GM18498 (cell line): ENCODE measurements at regions not wholly inside any gene's neighbourhood (a gene's known extent, or its start where the extent isn't known, plus 50 kb on each side); places are given as distances from the start of the nearest gene placed in this dataset.
"Not testable (repeated sequence)": the region's sequence is repeated elsewhere in the genome, so short reads cannot be mapped to it uniquely, and the experiment has no call there.

Source experiments
- ATAC-seq: cut with Tn5 transposase; IDR thresholded peaks from one replicate; pipeline ENCODE4 v1.9.1; 2021; ENCODE audit warnings: mild to moderate bottlenecking, moderate library complexity; ENCODE audit not compliant: unreplicated experiment

GRCh38 chr4:53885668-53886067 lies 178.7 kb downstream of the CHIC2 start:
- no peak for ATAC-seq

GRCh38 chr4:53877096-53877495 lies 187.3 kb downstream of the CHIC2 start:
- ATAC-seq, result not testable (repeated sequence)

DNA sequence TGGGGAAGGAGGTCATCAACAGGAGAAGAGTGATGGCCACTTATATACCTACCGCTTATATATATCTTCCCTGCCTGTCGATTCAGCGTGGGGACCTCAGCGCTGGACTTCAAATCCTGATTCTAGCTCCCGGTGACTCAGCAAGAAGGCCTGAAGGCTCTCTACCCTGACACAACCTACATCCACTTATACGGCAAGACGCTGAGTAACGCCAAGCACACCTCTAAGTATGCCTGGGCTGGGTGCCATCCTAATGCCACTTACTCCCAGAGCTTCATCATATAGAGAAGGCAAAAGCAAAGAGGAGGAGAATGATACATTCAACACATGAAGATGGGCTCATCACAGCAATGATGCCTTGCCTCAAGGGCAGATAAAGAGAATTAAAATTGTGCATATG lies 198.3 kb downstream of the CHIC2 start:
- ATAC-seq, result no peak

DNA sequence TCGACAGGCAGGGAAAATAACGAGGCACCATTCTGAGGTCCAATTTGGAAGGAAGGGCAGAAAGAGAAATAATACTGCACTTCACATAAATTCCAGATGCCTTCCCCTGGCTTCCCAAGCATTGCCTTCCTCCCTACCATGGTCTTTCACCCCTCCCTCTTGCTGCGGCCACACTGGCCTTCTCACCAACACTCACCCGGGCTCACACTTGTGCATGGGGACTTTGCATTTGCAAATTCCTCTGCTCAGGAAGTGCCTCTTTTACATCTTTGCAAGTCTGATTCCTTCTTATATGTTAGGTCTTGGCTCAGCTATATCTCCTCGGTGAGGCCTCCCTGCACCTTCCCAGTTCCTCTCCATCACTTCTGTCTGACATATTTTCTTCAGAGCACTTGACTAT lies 199.4 kb downstream of the CHIC2 start:
- no peak for ATAC-seq

- ATAC-seq, result no peak
Measured at GRCh38 chr4:53863736-53864365, 200.6 kb downstream of the CHIC2 start.

DNA sequence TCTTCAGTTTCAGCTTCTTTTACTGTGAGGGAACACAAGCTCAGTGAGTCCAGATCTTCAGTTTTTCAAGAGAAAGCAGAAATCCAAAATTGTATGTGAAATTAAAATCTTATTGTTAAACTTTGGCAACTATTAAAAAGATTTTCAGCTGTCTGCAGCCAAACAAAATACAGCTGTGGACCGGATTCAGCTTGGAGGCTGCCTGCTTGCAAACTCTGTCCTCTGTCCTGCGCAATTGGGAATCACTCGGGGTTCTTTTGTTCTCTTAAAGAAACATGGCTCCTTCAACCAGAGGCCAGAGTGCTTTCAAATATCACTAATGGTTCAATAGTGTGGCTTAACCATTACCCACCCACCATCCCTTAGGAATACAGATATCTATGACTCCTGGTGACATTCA lies 201.2 kb downstream of the CHIC2 start:
- no peak for ATAC-seq

- ATAC-seq, result no peak
Measured at GRCh38 chr4:53861856-53862610, 202.4 kb downstream of the CHIC2 start.

DNA sequence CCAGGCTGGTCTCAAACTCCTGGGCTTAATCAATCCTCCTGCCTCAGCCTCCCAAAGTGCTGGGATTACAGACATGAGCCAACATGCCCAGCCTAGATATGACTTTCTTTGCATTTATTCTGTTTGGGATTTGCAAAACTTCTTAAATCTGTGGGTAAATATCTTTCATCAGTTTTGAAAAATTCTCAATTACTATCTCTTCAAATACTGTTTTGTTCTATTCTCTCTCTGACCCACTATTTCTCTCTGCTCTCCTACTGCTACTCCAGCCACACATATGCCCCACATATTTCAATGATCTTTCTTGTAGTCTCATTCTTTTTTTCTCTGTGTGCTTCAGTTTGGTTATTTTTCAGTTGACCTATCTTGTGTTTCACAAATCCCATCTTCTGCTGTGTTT lies 205.1 kb downstream of the CHIC2 start:
- no peak for ATAC-seq

DNA sequence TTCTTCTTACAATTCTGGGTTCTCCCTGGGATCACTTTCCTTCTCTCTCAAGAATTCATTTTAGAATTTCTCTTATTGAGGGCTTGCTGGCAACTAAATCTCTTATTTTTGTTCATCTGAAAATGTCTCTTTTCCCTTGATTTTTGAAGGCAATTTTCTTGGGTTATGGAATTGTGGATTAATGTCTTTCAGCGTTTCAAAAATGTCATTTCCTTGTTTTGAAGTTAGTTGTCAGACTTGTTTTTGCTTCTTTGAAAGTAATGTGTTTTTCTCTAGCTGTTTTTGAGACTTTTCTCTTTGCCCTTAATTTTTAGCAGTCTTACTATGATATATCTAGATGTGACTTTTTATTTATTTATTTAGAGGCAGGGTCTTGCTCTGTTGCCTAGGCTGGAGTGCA lies 205.7 kb downstream of the CHIC2 start:
- ATAC-seq, result no peak

- ATAC-seq, result no peak
Measured at GRCh38 chr4:53855581-53856250, 208.7 kb downstream of the CHIC2 start.

GRCh38 chr4:53854991-53855568 lies 209.3 kb downstream of the CHIC2 start:
- ATAC-seq, result no peak

DNA sequence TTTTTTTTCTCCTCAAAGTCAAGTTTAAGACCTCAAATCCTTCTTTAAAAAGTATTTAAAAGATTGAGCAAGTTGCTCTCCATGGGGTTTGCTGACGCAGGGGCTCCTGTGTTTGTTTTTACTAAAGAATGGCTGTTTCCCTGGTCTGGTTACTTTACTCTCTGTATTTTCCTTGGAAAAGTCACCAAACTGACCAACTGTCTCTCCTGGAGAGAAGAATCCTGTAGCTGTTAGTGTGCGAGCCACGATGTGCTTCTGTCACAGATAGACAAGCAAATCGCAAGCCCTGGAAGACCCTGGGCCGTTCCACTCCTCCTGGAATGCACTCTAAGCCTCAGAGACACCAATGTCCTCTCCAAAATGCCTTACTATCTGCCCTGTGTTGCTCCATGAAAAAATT lies 212.1 kb downstream of the CHIC2 start:
- ATAC-seq, result no peak

- ATAC-seq, result no peak
Measured at GRCh38 chr4:53847965-53848364, 216.4 kb downstream of the CHIC2 start.

- no peak for ATAC-seq
Measured at GRCh38 chr4:53844551-53844950, 219.9 kb downstream of the CHIC2 start.

DNA sequence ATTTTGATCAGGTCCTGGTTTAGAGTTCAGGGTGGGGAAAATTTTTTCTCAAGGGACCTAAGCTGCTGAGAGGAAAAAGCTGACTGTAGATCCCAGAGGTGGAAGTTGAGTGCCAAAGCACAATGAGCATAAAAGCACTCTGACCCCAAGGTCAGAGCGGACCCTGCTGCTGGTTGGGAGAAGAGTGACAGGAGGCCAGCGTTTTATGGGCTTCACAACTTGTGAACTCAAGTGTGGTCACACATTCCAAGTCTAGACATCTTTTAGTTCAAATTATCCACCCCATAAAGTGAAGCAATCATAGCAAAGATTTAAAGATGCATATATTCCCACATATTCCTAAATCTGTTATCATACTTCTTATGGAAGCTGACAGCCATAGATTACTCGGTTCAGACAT lies 220.3 kb downstream of the CHIC2 start:
- ATAC-seq, result no peak

- ATAC-seq, result no peak
Measured at GRCh38 chr4:53841711-53842110, 222.7 kb downstream of the CHIC2 start.

DNA sequence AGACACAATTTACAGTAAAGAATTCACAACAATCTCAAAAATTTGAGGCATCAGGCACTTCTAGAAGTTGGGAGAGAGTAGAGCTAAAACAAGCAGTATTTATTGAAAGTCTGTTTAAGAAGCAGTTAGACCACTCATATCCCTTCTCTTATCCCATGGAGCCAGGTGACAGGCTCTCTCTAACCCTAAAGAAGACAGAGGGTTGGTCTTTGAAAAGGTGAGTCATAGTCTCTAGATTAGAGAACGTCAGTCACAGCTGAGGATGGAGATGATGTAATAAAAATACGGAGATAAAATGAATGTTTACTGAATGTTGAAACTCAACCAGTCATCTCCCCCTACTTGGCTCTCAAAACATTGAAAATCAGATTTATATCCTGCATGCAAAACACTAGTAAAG lies 223.8 kb downstream of the CHIC2 start:
- ATAC-seq, result no peak

- ATAC-seq, result not testable (repeated sequence)
Measured at GRCh38 chr4:53833302-53834003, 231.0 kb downstream of the CHIC2 start.

- ATAC-seq, result no peak
Measured at GRCh38 chr4:53832549-53832948, 231.9 kb downstream of the CHIC2 start.

DNA sequence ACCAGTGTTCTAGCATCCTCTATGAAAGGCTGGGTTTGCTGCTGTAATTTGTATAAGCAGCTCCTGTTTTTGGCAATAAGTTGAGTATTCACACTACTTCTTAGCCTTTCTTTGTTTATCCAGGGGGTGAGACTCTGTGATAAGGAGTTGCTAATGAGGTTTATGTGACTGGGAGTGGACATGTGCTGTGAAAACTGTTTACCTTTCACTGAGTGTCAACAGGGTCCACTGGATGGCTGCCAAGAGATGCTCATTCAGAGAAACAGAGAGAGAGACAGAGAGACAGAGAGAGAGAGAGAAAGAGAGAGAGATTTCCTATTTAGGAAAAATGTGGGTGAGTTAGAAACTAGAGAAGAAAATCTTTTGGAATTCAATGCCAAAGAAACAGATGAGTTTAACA lies 233.9 kb downstream of the CHIC2 start:
- ATAC-seq, result no peak

DNA sequence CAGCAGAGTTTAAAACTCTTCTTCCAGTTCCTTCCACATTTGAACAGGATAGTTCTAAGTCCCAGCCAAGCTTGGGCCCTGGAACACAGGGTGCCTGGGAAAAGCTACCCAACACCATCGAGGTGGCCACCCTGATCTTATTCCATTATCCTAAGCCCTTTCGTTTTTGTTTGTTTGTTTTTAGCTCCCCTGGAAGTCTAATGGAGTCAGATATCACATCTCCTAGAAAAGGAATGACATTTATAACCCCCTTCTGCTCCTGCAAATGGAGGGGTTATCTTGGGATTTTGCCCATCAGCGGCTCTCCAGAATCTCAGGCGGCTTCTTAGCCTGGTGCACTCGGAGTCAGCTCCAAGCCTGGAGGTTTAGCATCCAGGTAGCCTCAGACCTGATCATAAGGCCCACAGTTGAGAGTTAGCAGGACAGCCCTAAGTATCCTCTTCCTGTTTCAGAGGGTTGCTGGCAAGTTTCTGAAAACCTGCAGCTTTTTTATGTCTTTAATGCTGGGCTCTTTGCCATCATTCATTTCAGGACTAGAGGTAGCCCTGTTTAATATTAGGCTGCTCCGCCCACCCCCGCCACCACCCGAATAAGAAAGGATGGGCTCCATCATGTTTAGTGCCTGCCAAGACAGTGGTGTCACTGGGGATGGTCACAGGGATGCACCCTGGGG lies 230.0 kb upstream of the LNX1 start:
- ATAC-seq, result no peak
